Endothelial cell (in vitro differentiated cells): ENCODE measurements at regions not wholly inside any gene's neighbourhood (a gene's known extent, or its start where the extent isn't known, plus 50 kb on each side); places are given as distances from the start of the nearest gene placed in this dataset.

Experiments
- DNase-seq: peaks from one replicate; pipeline ENCODE4 v3.0.0; 2021; ENCODE audit warnings: low spot score
- H3K27ac Mint-ChIP-seq: one replicate; pipeline ENCODE4 v1.8.0; 2021; ENCODE audit warnings: mixed read lengths, inconsistent platforms; ENCODE audit not compliant: unreplicated experiment
- H3K27me3 Mint-ChIP-seq: one replicate; pipeline ENCODE4 v1.8.0; 2021; ENCODE audit warnings: mild to moderate bottlenecking, moderate library complexity, mixed read lengths, inconsistent platforms; ENCODE audit not compliant: unreplicated experiment
- H3K36me3 Mint-ChIP-seq: one replicate; pipeline ENCODE4 v1.8.0; 2021; ENCODE audit warnings: mild to moderate bottlenecking, low read depth, mixed read lengths, inconsistent platforms; ENCODE audit not compliant: unreplicated experiment
- H3K4me1 Mint-ChIP-seq: one replicate; pipeline ENCODE4 v1.8.0; 2021; ENCODE audit warnings: mild to moderate bottlenecking, mixed read lengths, inconsistent platforms; ENCODE audit not compliant: unreplicated experiment
- H3K4me3 Mint-ChIP-seq: one replicate; pipeline ENCODE4 v1.8.0; 2021; ENCODE audit warnings: mild to moderate bottlenecking, mixed read lengths, inconsistent platforms; ENCODE audit not compliant: unreplicated experiment
- H3K9me3 Mint-ChIP-seq: one replicate; pipeline ENCODE4 v1.8.0; 2021; ENCODE audit warnings: mixed read lengths, inconsistent platforms; ENCODE audit not compliant: unreplicated experiment
- CTCF ChIP-seq: fragments of 200-600 bp; sonication (generic); IDR thresholded peaks from one replicate; pipeline ENCODE4 v1.5.0; 2021; ENCODE audit warnings: antibody characterized with exemption; ENCODE audit not compliant: unreplicated experiment

DNA sequence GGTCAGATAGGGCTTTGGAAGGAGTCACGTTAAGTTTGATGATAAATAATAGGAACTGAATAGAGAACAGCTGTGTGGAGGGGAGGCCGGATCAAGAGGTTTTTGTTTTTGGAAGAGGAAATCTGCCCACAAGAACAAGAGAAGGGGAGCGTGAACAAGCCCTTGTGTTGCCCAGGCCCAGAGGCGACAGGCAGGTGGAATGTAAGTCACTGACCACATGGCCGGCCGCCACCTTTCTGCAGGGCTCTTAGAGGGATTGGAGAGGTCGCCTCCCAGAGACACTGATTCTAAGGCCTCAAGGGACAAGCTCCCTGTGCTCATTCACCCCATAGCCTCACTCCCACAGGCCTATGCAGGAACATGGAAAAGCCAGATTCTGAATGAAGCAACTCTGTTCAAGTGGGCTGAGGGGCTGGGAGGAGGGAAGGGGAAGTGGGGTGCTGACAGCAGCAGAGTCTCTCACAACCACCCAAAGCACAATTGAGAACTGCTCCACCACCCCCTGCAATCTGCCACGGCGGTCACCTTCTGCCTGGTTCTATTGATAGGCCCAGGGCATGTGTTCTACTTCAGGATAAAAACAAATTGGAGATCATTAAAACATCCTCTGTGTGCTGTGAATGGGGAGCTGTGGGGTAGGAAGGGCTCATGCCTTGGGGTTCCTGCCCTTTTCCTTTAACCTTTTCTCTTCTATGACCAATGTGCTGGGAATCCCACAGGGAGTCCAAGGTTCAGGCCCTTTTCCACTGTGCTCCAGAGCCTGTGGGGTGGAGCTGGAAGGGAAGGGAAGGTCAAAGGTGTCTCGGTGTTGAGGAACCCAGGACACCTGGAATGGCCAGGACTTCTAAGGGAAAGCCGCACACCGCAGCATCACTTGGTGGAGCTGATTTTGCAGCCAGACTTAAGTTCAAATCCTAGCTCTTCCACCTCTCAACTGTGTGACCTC is 63.3 kb upstream of the PARP1 start:
- no peak for TF ChIP-seq CTCF
- DNase-seq: no peak
- no peaks in the 10 kb centered on the region for H3K9me3 Mint-ChIP-seq
- peaks cover 3% of the 10 kb centered on the region for H3K4me1 Mint-ChIP-seq
- no peak overlapping the region for H3K4me3 Mint-ChIP-seq
- H3K27me3 Mint-ChIP-seq: peaks cover 8% of the 10 kb centered on the region
- no peak overlapping the region for H3K27ac Mint-ChIP-seq
- H3K36me3 Mint-ChIP-seq: no peaks in the 10 kb centered on the region

- H3K4me1 Mint-ChIP-seq: no peaks in the 10 kb centered on the region
- H3K9me3 Mint-ChIP-seq: no peaks in the 10 kb centered on the region
- peaks cover 2% of the 10 kb centered on the region for H3K27me3 Mint-ChIP-seq
- no peak overlapping the region for H3K4me3 Mint-ChIP-seq
- no peak for TF ChIP-seq CTCF
- H3K36me3 Mint-ChIP-seq: no peaks in the 10 kb centered on the region
- no peak overlapping the region for H3K27ac Mint-ChIP-seq
- DNase-seq: no peak
Measured at GRCh38 chr1:226473325-226473724, 65.4 kb upstream of the PARP1 start.

- no peak for TF ChIP-seq CTCF
Measured at GRCh38 chr1:226474041-226474440, 66.1 kb upstream of the PARP1 start.

GRCh38 chr1:226474443-226475141 is 66.7 kb upstream of the PARP1 start:
- no peaks in the 10 kb centered on the region for H3K36me3 Mint-ChIP-seq
- no peak for DNase-seq
- peaks cover 2% of the 10 kb centered on the region for H3K27me3 Mint-ChIP-seq
- no peaks in the 10 kb centered on the region for H3K9me3 Mint-ChIP-seq
- no peak overlapping the region for H3K4me3 Mint-ChIP-seq
- TF ChIP-seq CTCF: no peak
- H3K4me1 Mint-ChIP-seq: no peaks in the 10 kb centered on the region
- no peak overlapping the region for H3K27ac Mint-ChIP-seq

More at GRCh38 chr1:226474041-226474440, 66.1 kb upstream of the PARP1 start:
- no peak overlapping the region for H3K4me3 Mint-ChIP-seq
- no peaks in the 10 kb centered on the region for H3K9me3 Mint-ChIP-seq
- no peak for DNase-seq
- no peaks in the 10 kb centered on the region for H3K4me1 Mint-ChIP-seq
- H3K27me3 Mint-ChIP-seq: peaks cover 2% of the 10 kb centered on the region
- H3K27ac Mint-ChIP-seq: no peak overlapping the region
- no peaks in the 10 kb centered on the region for H3K36me3 Mint-ChIP-seq

DNA sequence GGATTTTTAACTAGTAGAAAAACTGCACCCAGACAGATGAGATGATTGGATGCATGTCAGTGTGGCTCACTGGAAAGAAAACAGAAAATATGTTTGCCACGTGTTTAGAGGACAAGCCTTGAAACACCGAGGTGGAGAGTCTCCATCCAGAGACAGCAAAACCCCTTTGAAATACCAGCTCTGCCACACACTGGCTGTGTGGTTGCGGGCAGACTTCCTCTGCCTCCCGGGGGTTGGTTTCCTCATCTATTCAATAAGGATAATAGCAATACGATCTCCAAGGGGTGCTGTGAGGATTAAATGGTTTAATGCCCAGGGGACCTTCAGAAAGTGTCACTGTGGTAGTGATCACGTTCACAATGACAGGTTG is 67.2 kb upstream of the PARP1 start:
- H3K27ac Mint-ChIP-seq: no peak overlapping the region
- no peaks in the 10 kb centered on the region for H3K36me3 Mint-ChIP-seq
- no peak overlapping the region for H3K4me3 Mint-ChIP-seq
- TF ChIP-seq CTCF: no peak
- H3K9me3 Mint-ChIP-seq: no peaks in the 10 kb centered on the region
- DNase-seq: no peak
- H3K4me1 Mint-ChIP-seq: no peaks in the 10 kb centered on the region
- H3K27me3 Mint-ChIP-seq: peaks cover 2% of the 10 kb centered on the region
